HG03135 (cell line): ENCODE measurements at regions not wholly inside any gene's neighbourhood (a gene's known extent, or its start where the extent isn't known, plus 50 kb on each side); places are given as distances from the start of the nearest gene placed in this dataset.
"Not testable (repeated sequence)": the region's sequence is repeated elsewhere in the genome, so short reads cannot be mapped to it uniquely, and the experiment has no call there.

Experiments used
- ATAC-seq: cut with Tn5 transposase; IDR thresholded peaks from one replicate; pipeline ENCODE4 v1.9.1; 2021; ENCODE audit warnings: mild to moderate bottlenecking, moderate library complexity; ENCODE audit not compliant: unreplicated experiment

DNA sequence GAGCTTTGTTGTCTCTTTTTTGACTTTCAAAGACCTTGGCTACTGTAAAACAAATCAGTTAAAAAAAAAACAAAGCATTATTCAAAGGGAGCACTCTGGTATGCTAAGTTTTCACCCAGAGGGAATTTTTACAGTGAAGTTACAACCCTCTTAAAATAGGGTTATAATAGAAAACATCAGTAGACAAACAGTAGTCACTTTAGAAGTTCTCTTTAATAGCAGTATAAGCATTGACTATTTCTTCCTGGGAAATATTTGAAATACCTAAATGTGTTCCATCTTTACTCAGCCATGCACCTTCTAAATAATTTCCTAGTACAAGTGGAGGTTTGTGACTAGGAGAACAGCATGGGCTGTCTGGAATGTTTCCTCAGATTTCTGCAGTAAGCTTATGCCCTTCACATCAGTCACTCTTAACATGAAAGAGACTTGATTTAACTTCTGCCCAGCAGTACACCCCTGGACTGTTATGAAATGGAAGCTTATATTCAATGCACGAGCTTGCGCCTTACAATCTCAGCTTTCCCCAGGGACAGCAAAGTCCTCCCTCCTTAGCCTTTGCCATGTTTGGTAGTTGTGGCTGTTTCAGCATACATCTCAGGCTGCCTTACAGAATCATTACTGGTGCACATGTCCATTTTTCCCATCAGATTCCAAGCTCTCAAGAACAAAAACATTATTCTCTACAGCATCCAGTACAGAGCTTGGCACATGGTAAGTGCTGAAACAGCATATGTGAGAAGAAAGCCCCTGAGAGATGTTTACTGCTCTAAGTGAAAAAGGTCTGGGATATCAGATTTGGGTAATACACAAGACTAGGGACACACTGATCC is 191.5 kb downstream of the ZNF608 start:
- no peak for ATAC-seq

DNA sequence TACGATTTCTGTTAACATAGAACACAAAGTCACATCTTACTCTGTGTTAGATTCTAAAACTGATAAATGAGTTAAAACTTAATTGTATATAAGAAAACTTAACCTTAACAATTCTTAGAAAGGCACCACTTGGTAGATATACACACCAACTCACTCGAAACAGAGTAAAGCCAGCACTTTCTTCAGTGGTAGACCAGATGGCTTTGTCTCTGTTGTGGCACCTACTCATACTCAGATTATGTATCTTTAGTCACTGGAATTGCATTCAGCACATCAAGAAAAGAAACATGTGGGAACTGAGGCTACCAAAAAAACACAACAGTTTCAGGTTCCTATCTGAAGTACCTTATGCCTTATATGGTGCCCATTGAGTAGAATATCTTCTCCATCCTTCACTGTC is 192.5 kb downstream of the ZNF608 start:
- no peak for ATAC-seq

DNA sequence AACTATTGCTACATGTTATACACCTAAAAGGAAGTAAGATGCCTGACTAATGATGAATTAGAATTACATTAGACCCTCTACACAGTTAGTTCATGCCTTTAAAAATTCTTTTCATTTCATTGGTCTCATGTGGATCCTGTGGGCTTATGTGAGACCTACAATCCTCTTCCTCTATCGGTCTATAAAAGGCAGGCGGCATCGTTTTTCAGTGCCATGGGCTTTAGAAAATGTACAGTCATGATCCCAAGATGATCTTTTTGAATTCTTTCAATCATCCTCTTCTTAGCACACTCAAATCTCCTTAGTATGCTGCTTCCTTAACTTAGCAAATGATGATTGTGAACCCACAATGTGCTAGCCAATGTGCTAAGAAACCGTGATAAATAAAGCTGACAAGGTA is 193.9 kb downstream of the ZNF608 start:
- ATAC-seq = no peak

DNA sequence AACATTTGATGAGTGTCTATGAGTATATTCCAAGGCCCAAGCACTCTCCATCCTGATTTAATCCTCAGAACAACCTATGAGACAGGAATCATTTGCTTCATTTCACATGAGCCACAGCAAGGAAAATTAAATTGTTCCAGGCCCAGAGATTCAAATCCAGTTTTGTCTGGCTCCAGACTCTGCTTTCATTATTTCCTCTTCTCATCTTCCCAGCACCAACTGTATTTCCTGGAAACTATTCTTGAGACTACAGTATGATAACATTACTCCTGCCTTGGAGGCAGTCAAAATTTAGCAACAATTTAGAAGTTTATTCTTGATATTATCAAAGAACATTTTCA is 194.5 kb downstream of the ZNF608 start:
- ATAC-seq = no peak

DNA sequence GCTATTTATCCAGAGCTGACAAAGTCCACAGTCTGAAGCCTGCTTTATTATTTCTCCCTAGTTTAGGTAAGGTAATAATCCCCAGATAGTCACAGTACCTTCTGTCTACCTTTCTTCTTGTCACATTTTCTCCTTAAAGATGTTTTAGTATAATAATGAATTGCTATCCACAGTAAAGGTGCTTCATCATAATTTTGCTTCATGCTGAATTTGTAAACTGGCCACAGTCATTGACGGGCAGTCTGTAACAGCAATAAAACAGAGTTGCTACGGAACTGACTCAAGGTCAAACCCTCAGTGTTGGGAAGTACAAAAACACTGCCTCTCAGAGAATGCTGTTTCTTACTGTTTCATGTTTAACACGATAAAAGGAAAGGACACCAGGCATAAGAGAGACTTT is 195.7 kb downstream of the ZNF608 start:
- ATAC-seq = no peak

DNA sequence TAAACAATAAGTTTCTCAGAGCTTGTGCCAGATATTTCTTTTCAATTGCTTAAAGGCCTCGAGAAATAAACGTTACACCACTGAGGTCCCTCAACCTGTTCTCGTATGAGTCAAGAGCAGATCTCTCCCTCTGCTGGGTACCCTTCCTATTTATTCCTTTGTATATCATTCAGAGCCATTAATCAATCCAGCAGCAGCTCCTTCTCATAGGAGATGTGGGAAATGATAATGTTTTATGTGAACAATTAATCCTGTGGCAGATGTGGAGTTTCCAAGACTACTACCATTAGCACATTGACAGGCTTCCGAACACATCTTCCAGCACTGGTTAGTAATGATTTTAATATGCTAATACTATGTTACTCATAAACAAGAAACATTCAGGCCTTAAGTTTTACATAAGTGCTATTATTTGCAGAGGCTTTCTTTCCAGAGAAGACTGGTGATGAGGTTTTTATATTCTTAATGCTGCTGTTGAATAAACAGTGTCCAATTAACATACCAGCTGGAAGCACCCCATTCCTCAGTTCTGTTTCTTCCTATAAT is 196.5 kb downstream of the ZNF608 start:
- ATAC-seq = no peak

GRCh38 chr5:124546643-124547042 is 199.8 kb downstream of the ZNF608 start:
- ATAC-seq = no peak

DNA sequence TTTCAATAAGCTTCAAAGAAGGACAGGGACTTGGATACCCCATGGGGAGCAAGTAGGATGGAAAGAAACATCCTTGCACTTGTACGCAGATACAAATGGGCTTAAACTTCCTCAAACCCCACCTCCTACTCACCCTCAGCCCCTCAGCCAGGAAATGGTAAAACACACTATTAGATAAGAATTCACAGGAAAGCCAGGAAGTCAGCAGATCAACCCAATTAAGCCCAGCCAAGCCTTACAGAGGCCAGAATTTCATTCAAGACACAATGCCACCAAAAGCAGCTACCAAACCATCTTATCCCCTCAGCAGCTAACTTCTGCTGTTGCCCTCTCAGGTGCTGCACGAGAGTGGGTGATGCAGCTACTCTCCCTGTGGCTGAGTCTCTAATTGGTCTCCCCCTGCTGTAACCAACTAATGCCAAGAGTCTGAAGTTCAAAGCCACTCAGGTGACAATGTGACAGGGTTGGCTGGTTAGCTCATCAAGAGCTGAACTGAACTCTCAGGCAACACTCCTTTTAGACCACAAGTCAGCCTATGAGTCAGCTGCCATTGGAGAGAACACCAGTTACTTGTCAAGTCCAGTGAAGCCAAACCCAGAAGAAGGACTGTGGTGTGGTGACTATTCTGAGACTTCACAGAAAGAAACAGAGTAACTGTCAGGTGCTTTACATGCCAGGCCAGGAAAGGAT is 201.9 kb downstream of the ZNF608 start:
- ATAC-seq = peak; percentile 90

GRCh38 chr5:124538931-124539330 is 207.5 kb downstream of the ZNF608 start:
- ATAC-seq = no peak

- no peak for ATAC-seq
These were observed 208.2 kb downstream of the ZNF608 start for GRCh38 chr5:124538191-124538590.

DNA sequence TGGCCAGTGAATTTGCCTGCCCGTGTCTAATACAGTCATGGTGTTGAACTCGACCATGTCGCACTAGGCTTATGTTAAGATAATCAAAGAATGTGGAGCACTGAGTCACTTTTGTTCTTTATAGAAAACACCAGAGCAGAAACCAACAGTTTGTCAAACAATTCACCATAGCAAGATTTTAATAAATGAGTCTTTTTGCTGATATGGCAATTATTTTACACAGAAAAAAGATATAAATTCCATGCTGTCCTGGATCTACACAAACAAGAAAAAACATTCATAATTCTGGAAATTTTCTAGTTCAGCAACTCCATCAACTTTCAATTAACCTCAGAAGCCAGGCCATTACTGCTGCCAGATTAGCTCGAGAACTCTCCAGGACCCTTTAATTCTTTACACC is 208.9 kb downstream of the ZNF608 start:
- no peak for ATAC-seq

DNA sequence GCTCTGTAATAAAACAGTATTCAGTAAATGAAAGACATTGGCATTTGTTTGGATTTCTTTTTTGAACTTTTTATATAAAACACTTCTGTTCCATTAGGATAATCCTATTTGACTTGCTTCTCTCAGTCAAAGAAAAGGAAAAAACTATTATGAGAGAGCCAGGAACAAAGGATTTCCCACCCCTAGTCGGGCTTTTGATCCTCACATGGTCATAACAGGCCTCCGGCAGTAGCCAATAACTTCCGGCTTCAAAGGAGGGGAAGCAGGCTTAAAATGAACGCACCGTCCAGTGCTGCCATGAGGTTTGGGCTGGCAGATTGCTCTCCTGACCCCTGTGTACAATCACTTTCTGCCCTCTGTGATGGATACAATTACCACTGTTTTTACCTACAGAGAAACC is 209.3 kb downstream of the ZNF608 start:
- ATAC-seq = no peak

DNA sequence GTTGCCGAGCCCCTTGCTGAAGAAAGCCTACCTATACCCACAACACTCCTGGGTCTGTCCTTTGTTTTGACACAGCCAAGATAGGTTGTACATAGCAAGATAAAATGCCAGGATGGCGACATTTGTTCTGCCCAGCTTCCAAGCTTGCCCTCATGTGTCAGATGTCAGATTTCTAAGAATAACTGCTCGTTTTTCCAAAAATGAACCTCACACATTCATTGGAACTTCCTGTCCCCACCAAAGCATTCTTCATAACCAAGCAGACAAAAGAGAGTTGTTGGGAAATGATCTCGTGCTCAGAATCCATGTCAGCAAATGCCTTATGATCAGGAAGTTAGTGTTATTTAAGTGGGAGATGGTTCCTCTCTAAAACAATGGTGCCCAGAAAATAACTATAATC is 210.1 kb downstream of the ZNF608 start:
- no peak for ATAC-seq

DNA sequence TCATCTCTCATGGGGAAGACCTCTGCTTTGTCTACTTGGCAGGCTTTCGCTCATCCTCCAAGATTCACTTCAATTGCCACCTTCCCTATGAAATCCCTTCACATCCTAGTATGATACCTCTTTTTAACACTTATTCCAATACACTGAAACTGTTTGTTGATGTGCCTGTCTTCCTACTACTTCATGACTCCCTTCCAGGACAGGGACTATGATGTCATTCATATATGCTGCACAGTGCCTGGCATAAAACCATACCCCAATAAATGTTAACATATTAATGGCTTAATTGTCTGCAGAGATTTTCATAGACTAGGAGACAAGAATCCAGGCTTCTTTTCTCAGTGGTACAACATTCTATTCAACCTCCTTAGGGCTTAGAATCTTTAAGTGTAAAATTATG is 215.5 kb downstream of the ZNF608 start:
- ATAC-seq = no peak

GRCh38 chr5:124528838-124529237 is 217.6 kb downstream of the ZNF608 start:
- ATAC-seq = no peak

DNA sequence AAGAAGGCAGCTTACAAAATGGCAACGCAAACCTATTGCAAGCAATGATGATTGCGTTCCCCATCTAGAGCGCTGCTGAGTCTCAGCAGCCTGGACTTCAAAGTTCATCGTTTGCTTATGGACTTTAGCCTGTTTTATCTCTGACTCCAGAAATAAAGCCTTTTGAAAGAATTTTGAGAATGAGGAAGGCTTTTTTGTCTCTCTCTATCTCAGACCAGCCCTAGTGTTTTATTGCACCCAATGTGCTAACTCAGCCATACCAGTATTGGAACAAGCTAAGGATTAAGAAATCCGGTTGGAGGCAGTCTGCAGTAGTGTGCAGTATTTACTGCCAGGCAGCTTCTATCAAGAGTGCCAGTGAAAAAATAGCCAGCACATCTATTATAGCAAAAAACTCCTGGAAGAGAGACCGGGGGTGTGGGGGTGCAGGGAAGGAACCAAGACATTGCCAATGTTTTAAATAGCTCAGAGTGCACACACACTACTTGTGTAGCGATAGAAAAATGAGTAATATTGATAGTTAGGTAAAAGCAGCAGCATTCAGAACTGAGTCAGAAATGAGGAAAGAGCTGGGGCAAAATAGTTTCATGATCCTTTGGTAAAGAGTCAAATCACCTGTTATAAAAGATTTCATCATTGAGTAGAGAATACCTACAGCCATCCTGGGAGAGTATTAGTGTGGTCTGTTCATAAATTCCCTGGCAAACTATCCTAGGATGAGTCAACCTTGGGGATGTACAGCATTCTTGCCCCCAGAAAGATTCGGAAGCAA is 219.0 kb downstream of the ZNF608 start:
- ATAC-seq = no peak

DNA sequence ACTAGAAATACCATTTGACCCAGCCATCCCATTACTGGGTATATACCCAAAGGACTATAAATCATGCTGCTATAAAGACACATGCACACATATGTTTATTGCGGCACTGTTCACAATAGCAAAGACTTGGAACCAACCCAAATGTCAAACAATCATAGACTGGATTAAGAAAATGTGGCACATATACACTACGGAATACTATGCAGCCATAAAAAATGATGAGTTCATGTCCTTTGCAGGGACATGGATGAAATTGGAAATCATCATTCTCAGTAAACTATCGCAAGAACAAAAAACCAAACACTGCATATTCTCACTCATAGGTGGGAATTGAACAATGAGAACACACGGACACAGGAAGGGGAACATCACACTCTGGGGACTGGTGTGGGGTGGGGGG is 220.4 kb downstream of the ZNF608 start:
- ATAC-seq = not testable (repeated sequence)

DNA sequence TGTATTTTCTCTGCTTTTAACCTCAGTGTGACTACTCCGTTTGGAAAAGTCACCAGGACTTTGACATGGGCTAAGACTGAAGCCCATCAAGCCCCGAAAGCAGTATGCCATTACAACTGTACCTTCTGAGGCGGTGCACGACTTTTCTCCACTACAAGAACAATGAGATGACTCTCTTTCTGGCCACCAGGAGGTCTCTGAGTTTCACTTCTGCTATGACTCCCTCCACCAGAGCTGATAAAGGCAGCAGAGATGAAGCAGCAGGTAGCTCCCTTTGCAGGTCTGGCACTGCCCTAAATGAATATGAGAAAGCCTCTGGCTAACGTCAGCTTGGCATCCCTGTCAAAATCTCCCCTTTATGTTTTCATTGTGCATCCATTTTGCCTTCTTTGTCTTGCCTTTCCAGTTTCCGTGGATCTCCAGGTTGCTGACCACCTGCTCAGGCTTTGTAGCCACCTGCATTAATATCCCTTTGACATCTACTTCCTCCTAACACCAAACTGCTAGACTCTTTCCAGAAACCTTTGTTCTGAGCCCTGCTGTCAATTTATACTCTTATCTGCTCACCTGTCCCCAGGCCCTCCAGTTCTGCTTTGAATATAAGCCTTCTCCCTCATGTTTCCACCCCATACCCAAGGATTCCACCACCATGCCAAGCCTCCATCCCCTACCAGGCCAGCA is 221.7 kb downstream of the ZNF608 start:
- peak; percentile 93 for ATAC-seq

DNA sequence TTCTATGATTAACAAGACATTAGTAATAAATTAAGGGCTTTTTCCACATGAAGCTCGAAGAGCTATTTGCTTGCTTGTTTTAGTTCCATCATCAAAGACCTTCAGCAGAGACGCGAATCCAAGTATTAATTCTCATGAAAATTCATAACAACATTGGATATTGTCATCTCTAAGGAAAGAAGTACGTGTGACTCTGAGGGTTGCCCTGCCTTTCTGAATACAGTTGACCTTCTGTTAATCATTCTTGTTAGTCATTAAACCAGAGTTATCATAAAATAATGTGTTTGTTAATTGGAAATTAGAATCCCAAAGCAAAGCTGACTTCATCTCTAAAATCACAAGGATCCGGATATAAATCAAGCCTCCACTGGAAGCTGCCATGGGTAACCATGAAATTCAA is 222.5 kb downstream of the ZNF608 start:
- ATAC-seq = no peak

- ATAC-seq = no peak
These were observed 223.4 kb downstream of the ZNF608 start for GRCh38 chr5:124522992-124523391.
